Nephron progenitor cell (in vitro differentiated cells): ENCODE measurements at regions not wholly inside any gene's neighbourhood (a gene's known extent, or its start where the extent isn't known, plus 50 kb on each side); places are given as distances from the start of the nearest gene placed in this dataset.

Source experiments
- DNase-seq: peaks from one replicate; pipeline ENCODE4 v3.0.0; 2021
- H3K27ac Mint-ChIP-seq: 2 replicates; pipeline ENCODE4 v1.8.0; 2021; ENCODE audit warnings: mild to moderate bottlenecking, moderate library complexity, mixed read lengths
- H3K27me3 Mint-ChIP-seq: 2 replicates; pipeline ENCODE4 v1.8.0; 2021; ENCODE audit warnings: mild to moderate bottlenecking, low read depth, mixed read lengths; ENCODE audit not compliant: poor library complexity
- H3K36me3 Mint-ChIP-seq: 2 replicates; pipeline ENCODE4 v1.8.0; 2021; ENCODE audit warnings: low read depth, mixed read lengths
- H3K4me1 Mint-ChIP-seq: 2 replicates; pipeline ENCODE4 v1.8.0; 2021; ENCODE audit warnings: mixed read lengths
- H3K4me3 Mint-ChIP-seq: 2 replicates; pipeline ENCODE4 v1.8.0; 2021; ENCODE audit warnings: mild to moderate bottlenecking, moderate library complexity, mixed read lengths
- H3K9me3 Mint-ChIP-seq: 2 replicates; pipeline ENCODE4 v1.8.0; 2021; ENCODE audit warnings: mild to moderate bottlenecking, moderate library complexity, mixed read lengths
- CTCF ChIP-seq: fragments of 200-600 bp; sonication (generic); IDR thresholded peaks from 2 replicates; pipeline ENCODE4 v1.5.0; 2021; ENCODE audit warnings: antibody characterized with exemption

GRCh38 chr6:169944415-169944814, 193.0 kb downstream of the ERMARD start:
- H3K27ac Mint-ChIP-seq, result no peak overlapping the region
- H3K27me3 Mint-ChIP-seq, result peaks cover 29% of the 10 kb centered on the region
- H3K36me3 Mint-ChIP-seq, result peaks cover 28% of the 10 kb centered on the region
- no peak for DNase-seq
- H3K9me3 Mint-ChIP-seq, result peaks cover 33% of the 10 kb centered on the region
- H3K4me3 Mint-ChIP-seq, result no peak overlapping the region
- no peak for TF ChIP-seq CTCF
- peaks cover 31% of the 10 kb centered on the region for H3K4me1 Mint-ChIP-seq

GRCh38 chr6:169944061-169944337, 192.6 kb downstream of the ERMARD start:
- H3K36me3 Mint-ChIP-seq, result peaks cover 28% of the 10 kb centered on the region
- peaks cover 26% of the 10 kb centered on the region for H3K27me3 Mint-ChIP-seq
- no peak overlapping the region for H3K4me3 Mint-ChIP-seq
- no peak overlapping the region for H3K27ac Mint-ChIP-seq
- peaks cover 35% of the 10 kb centered on the region for H3K4me1 Mint-ChIP-seq
- no peak for DNase-seq
- no peak for TF ChIP-seq CTCF
- H3K9me3 Mint-ChIP-seq, result peaks cover 33% of the 10 kb centered on the region

- Mint-ChIP-seq H3K36me3 (peaks cover 28% of the 10 kb centered on the region), H3K27ac (no peak overlapping the region), H3K27me3 (peaks cover 26% of the 10 kb centered on the region), H3K4me3 (no peak overlapping the region), H3K9me3 (peaks cover 33% of the 10 kb centered on the region), H3K4me1 (peaks cover 41% of the 10 kb centered on the region)
- no peak for TF ChIP-seq CTCF
- no peak for DNase-seq
Observed at GRCh38 chr6:169943241-169944060, 192.0 kb downstream of the ERMARD start.

GRCh38 chr6:169942173-169942572, 190.8 kb downstream of the ERMARD start:
- Mint-ChIP-seq H3K4me3 (no peak overlapping the region), H3K4me1 (peaks cover 53% of the 10 kb centered on the region), H3K9me3 (peaks cover 33% of the 10 kb centered on the region), H3K27ac (no peak overlapping the region), H3K36me3 (peaks cover 28% of the 10 kb centered on the region), H3K27me3 (peaks cover 21% of the 10 kb centered on the region)
- DNase-seq, result no peak
- TF ChIP-seq CTCF, result no peak

- peaks cover 67% of the 10 kb centered on the region for H3K4me1 Mint-ChIP-seq
- H3K36me3 Mint-ChIP-seq, result peaks cover 28% of the 10 kb centered on the region
- peaks cover 21% of the 10 kb centered on the region for H3K27me3 Mint-ChIP-seq
- peaks cover 33% of the 10 kb centered on the region for H3K9me3 Mint-ChIP-seq
- no peak for TF ChIP-seq CTCF
- DNase-seq, result peak; percentile 76
- H3K4me3 Mint-ChIP-seq, result peak overlapping the region; percentile 71
- H3K27ac Mint-ChIP-seq, result peak overlapping the region; percentile 92
Observed at GRCh38 chr6:169940481-169941271, 189.3 kb downstream of the ERMARD start.
